ENCODE measurements at regions not wholly inside any gene's neighbourhood (a gene's known extent, or its start where the extent isn't known, plus 50 kb on each side); places are given as distances from the start of the nearest gene placed in this dataset.

GRCh38 chr6:163962627-163963117, 548.2 kb downstream of the QKI start:
- no peak for DNase-seq (ENCODE audit: low read depth in 2 of 2)

- no peak for DNase-seq (ENCODE audit: low read depth in 2 of 2)
Measured at GRCh38 chr6:163960128-163960527, 545.6 kb downstream of the QKI start.

GRCh38 chr6:163958646-163959045, 544.1 kb downstream of the QKI start:
- no peak for DNase-seq (ENCODE audit: low read depth in 2 of 2)

- DNase-seq (ENCODE audit: low read depth in 2 of 2): peak; percentile 77 to 84
Measured at GRCh38 chr6:163956571-163957407, 542.3 kb downstream of the QKI start.

- no peak for DNase-seq (ENCODE audit: low read depth in 2 of 2)
Measured at GRCh38 chr6:163955756-163956155, 541.2 kb downstream of the QKI start.

GRCh38 chr6:163955096-163955495, 540.6 kb downstream of the QKI start:
- no peak for DNase-seq (ENCODE audit: low read depth in 2 of 2)

GRCh38 chr6:163954088-163954775, 539.7 kb downstream of the QKI start:
- DNase-seq (ENCODE audit: low read depth in 2 of 2): no peak

GRCh38 chr6:163952005-163952404, 537.5 kb downstream of the QKI start:
- peak in 1 of 2 donors; percentile 9 for DNase-seq (ENCODE audit: low read depth in 2 of 2)

- DNase-seq (ENCODE audit: low read depth in 2 of 2): no peak
Measured at GRCh38 chr6:163951326-163951725, 536.8 kb downstream of the QKI start.

GRCh38 chr6:163950159-163950558, 535.6 kb downstream of the QKI start:
- DNase-seq (ENCODE audit: low read depth in 2 of 2): no peak

GRCh38 chr6:163949431-163949830, 534.9 kb downstream of the QKI start:
- no peak for DNase-seq (ENCODE audit: low read depth in 2 of 2)

GRCh38 chr6:163948250-163948649, 533.7 kb downstream of the QKI start:
- DNase-seq (ENCODE audit: low read depth in 2 of 2): no peak

GRCh38 chr6:163947276-163947675, 532.8 kb downstream of the QKI start:
- no peak for DNase-seq (ENCODE audit: low read depth in 2 of 2)

- DNase-seq (ENCODE audit: low read depth in 2 of 2): no peak
Measured at GRCh38 chr6:163946437-163946836, 531.9 kb downstream of the QKI start.

- no peak for DNase-seq (ENCODE audit: low read depth in 2 of 2)
Measured at GRCh38 chr6:163945808-163946207, 531.3 kb downstream of the QKI start.

- DNase-seq (ENCODE audit: low read depth in 2 of 2): no peak
Measured at GRCh38 chr6:163944897-163945296, 530.4 kb downstream of the QKI start.

- DNase-seq (ENCODE audit: low read depth in 2 of 2): peak in 1 of 2 donors; percentile 30
Measured at GRCh38 chr6:163943607-163944385, 529.3 kb downstream of the QKI start.

- no peak for DNase-seq (ENCODE audit: low read depth in 2 of 2)
Measured at GRCh38 chr6:163942790-163943189, 528.3 kb downstream of the QKI start.

GRCh38 chr6:163941624-163941976, 527.1 kb downstream of the QKI start:
- DNase-seq (ENCODE audit: low read depth in 2 of 2): no peak

- no peak for DNase-seq (ENCODE audit: low read depth in 2 of 2)
Measured at GRCh38 chr6:163940705-163941623, 526.4 kb downstream of the QKI start.

GRCh38 chr6:163937071-163937470, 522.6 kb downstream of the QKI start:
- no peak for DNase-seq (ENCODE audit: low read depth in 2 of 2)
